IPS DF 4.7 (cell line): ENCODE measurements at regions not wholly inside any gene's neighbourhood (a gene's known extent, or its start where the extent isn't known, plus 50 kb on each side); places are given as distances from the start of the nearest gene placed in this dataset.
"Not testable (repeated sequence)": the region's sequence is repeated elsewhere in the genome, so short reads cannot be mapped to it uniquely, and the experiment has no call there.

Experiments used
- DNase-seq: peaks from one replicate; pipeline ENCODE4 v3.0.0-alpha.2; 2013; ENCODE audit warnings: low spot score; ENCODE audit errors: extremely low read depth

DNA sequence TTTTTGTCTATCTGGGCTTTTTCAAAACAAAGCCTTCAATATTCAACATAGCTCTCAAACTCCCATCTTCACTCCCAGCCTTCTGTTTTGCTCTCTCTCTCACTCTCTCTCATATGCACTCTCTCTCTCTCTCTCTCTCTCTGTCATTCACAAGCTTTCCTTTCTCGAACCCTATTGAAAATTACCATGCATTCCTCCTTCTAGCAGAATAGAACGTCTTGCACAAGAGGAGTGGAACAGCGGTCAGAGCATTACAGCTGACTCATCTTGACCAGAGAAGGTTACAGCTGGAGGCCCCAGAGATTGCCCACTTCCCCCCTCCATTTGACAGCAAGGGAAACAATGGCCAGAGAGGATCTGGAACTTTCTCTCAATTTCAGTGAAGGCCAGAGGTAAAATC, 51.0 kb upstream of the LIFR start:
- no peak for DNase-seq

GRCh38 chr5:38607930-38608564, 51.6 kb upstream of the LIFR start:
- no peak for DNase-seq

DNA sequence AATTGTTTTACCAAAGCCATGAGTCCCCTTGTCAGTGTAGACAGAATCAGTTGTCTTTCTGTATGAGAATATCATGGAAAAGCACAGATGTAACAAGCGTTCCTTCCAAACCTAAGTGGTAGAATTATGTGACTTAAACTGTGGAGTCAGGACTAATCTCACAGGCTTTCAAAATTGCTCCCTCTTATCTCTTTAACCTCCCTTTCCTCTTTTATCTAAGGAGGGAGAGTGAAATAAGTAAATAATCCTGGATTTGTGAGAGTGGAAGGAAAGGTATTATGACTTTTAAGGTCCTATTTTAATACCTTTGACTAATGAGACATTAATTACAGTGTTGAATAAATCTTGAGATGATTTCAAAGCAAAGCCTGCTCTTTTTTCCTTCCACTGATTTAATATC, 52.4 kb upstream of the LIFR start:
- DNase-seq = no peak

GRCh38 chr5:38612851-38613250, 56.4 kb upstream of the LIFR start:
- no peak for DNase-seq

DNA sequence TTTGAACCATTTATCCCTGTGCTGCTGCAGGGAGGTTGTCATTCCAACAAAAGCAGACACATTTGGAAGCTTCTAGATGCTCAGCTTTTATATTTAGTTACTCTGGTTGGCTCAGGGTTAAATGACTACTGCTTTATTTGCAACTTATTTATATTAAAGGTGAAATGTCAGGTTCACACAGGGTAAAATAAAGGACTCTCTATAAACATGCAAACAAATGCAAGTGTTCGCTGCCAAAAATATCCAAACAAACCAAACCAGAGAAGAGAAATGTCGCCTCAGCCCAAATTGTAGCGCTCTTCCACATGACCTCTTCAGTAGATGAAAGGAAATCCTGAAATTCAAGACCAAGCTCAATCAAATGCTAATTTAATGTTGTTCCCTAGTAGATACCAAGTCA, 57.0 kb upstream of the LIFR start:
- DNase-seq = no peak

DNA sequence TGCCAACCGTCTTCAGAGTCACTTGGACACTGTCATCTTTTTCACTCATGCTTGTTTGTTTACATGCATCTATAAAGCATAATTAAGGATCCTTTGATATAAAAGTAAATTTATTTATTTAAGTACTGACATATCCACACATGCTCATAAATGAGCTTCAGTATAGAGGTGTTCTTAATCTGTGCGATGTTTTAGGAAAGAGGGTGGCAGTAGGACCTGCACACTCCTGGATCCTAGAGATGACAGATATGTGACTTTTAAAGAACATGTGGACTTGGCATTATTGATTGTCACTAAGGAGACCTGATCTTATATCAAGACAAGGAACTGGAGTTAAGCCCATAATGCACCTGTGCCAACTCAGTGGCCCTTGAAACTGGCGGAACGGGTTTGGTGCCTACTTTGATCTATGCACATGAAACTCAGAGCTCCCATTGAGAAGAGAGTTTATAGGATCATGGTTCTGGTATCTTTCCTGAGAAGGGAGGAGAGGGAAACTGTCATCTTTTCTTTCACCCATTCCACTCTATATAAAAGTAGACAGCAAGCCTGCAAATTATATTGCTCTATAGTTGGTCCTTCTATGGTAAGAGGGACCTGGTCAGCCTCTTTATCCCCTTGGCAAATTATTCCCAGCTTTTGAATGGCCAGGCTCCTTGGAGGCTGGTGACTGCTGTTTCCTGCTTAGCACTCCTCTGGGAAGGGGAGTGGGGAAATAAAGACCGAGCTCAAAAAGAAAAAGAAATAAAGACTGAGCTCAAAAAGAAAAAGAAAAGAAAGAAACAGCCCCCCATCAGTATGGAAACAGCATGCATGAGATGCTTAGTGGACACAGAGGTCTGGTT, 57.8 kb upstream of the LIFR start:
- no peak for DNase-seq

DNA sequence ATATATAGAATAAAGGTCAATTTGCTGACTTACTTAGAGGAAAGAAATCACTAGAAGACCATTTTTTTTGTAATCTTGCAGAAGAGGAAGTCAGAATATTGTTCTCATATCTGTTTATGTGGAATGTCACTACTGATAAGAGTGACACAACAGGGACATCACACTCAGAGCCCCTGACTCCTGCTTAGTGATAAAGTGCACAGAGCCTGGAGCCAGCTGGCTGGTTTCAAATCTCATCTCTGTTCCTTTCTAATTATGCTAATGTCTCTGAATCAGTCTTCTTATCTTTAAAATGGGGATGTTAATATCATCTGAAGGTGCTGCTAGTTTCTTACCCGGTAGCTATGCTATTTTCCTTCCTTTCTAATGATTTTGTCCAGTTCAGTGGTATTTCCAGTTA, 58.6 kb upstream of the LIFR start:
- DNase-seq = no peak

DNA sequence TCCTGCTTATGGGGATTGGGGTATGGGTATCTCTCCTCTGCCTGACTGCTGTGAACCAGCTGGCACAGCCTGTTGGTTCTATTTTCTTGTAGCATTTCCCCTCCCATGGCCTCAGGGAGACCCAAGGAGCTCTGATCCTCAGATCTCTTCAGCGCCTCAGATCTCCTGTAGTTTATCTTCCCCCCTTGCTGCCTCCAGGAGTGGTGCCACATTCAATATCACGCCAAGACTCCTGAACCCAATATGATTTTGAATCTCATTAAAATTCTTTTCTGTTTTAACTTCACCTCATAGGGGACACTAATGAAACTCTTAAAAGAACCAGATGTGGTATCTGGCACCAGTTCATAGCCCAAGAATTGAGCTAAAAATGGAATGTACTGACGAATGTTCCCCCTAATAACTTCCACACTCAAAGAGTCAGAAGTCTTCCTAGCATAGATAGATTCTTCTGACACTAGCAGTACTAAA, 59.6 kb upstream of the LIFR start:
- no peak for DNase-seq

- no peak for DNase-seq
Measured at GRCh38 chr5:38618154-38618553, 61.7 kb upstream of the LIFR start.

- no peak for DNase-seq
Measured at GRCh38 chr5:38621331-38621730, 64.9 kb upstream of the LIFR start.

DNA sequence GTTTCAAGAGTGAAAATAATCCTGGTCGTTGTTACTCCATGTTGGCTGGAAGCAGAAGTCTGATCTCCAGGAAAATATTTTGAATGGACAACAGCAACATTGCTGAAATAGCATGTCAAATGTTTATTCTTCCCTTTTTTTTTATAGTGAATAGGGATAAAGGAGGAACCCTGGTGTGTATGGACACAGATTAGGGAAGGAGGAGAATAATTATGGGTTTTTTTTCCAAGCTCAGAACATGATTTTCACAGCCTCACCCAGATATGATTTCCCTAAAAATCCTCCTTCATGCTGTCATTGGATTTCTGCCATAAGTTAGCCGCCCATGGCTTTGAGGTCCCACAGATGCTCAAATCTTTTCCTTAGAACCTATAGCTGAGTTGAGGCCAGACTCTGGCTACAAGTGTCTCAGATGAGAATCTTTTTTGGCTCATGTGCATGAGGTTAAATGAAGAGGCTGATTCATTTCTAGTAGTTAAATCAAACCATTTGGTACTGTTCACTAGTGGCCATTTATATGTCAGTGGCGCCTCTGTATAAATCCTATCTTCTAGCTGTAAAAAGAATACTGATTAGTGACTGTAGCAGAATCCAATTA, 65.5 kb upstream of the LIFR start:
- no peak for DNase-seq

DNA sequence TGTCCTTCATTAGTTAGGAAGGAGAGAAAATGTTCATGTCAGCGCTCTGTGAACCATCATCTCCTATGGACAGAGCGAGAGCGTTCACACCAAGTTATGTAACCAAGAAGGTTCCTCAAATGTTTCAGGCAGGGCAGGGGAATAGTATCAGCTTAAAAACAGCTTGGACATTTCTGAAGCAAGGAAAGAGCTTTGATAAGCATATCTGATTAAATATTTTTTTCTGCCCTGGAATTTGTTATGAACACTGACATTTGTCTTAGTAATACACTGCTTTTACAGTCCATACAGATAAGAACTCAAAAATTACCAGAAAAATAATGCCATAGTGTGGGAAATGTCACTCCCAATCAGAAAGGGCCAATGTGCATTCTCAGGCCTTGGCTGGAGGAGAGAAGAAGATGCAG, 66.3 kb upstream of the LIFR start:
- DNase-seq = no peak

- DNase-seq = not testable (repeated sequence)
Measured at GRCh38 chr5:38624541-38624940, 68.1 kb upstream of the LIFR start.

DNA sequence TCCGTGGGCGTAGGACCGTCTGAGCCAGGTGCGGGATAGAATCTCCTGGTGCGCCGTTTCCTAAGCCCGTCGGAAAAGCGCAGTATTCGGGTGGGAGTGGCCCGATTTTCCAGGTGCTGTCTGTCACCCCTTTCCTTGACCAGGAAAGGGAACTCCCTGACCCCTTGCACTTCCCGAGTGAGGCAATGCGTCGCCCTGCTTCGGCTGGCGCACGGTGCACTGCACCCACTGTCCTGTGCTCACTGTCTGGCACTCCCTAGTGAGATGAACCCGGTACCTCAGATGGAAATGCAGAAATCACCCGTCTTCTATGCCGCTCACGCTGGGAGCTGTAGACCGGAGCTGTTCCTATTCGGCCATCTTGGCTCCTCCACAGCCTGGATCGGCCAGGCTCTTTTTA, 74.9 kb upstream of the LIFR start:
- DNase-seq = not testable (repeated sequence)

- no peak for DNase-seq
Measured at GRCh38 chr5:38634568-38635369, 78.3 kb upstream of the LIFR start.

- DNase-seq = no peak
Measured at GRCh38 chr5:38636626-38637025, 80.2 kb upstream of the LIFR start.

- no peak for DNase-seq
Measured at GRCh38 chr5:38638656-38639055, 82.2 kb upstream of the LIFR start.

GRCh38 chr5:38639377-38640358, 83.2 kb upstream of the LIFR start:
- no peak for DNase-seq

DNA sequence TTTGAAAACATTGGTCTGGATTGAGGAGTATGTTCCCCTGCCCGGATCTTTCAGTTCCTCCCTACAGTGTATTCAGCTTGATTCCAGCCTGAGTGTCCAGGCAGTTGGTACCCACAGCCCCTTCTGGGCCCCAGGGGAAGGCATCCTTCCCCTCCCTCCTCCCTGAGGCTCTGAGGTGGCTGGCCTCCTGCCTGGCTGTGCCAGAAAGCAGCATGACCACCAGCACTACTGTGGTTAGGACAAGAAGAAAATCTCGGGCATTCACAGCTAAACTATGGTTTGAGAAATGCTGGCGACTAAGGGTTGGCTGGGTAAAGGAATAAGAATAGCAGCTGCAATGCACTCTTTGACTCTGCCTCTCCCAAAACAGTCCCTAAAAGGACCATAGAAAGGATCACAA, 84.6 kb upstream of the LIFR start:
- DNase-seq = no peak

- DNase-seq = no peak
Measured at GRCh38 chr5:38642189-38642911, 85.9 kb upstream of the LIFR start.
